Heart left ventricle (tissue), 13 donors: ENCODE measurements at regions not wholly inside any gene's neighbourhood (a gene's known extent, or its start where the extent isn't known, plus 50 kb on each side); places are given as distances from the start of the nearest gene placed in this dataset.

Experiments used
- POLR2A ChIP-seq, 2 donors: fragments of 450-650 bp; IDR thresholded peaks; one replicate each; pipeline ENCODE4 v1.6.1; 2017; ENCODE audit warnings: antibody characterized with exemption in 2 of 2, mild to moderate bottlenecking in 2 of 2, moderate library complexity in 2 of 2
- TF ChIP-seq, protein P1 (sequence below), 12 donors: fragments of 200-600 bp; sonication (generic) in 4 of 12; IDR thresholded peaks; one replicate each; pipeline versions ENCODE4 v1.5.0 to v1.8.0; 2018 to 2022; ENCODE audit warnings: antibody characterized with exemption in 12 of 12, mild to moderate bottlenecking in 5 of 12
- donor health status: ischemic (EF 13 %, LVEDD 7.1; RV severe dilation, severe dysfunction).
- donor health status: DM: no; HTN: yes; CAD: no.
- donor health status: DM: no; HTN: no; CAD: no.
- donor health status: ischemic (EF 25% LVEDD 6.9; RV normal size, moderate dysfunction).
- donor health status: ischemic (EF 25% LVEDD 5.7; RV mildly dilated, moderate dysfunction).
- donor health status: ischemic (EF 35%, LVEDD 5.7; RV mildly dilated, moderate dysfunction).
- donor health status: nonischemic (EF 11% LVEDD 7.7; RV severe dilation, severe dysfunction).
- donor health status: DM: yes; HTN: yes; CAD: no.
- donor health status: PGD.
- donor health status: ischemic (EF 29% LVEDD 5.4; RV normal size, mild dysfunction).
- donor health status: nonischemic (EF 23%, LVEDD 6.1; RV moderate dilation, normal function).

DNA sequence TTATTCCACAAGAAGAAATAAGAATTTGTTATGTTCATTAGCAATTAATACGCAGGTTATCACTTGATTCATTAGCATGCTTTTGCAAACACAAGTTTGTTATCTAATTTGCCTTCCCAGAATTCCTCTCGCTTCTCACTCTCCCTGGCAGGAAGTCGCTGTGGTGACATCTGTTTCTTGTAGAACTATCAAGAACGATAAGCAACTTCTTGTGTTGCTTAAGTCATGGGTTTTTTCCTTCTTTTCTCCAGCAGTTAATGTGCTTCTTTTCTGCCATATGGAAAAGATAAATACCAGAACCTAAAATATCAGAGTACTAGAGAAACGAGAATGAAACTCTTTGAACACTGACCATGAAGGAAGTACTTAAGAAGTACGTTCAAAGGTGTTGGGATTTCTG lies 99.8 kb upstream of the CHMP2B start:
- no peak for TF ChIP-seq POLR2A (IDR thresholded peaks at IDR 0.05)
- TF ChIP-seq, protein P1, sequence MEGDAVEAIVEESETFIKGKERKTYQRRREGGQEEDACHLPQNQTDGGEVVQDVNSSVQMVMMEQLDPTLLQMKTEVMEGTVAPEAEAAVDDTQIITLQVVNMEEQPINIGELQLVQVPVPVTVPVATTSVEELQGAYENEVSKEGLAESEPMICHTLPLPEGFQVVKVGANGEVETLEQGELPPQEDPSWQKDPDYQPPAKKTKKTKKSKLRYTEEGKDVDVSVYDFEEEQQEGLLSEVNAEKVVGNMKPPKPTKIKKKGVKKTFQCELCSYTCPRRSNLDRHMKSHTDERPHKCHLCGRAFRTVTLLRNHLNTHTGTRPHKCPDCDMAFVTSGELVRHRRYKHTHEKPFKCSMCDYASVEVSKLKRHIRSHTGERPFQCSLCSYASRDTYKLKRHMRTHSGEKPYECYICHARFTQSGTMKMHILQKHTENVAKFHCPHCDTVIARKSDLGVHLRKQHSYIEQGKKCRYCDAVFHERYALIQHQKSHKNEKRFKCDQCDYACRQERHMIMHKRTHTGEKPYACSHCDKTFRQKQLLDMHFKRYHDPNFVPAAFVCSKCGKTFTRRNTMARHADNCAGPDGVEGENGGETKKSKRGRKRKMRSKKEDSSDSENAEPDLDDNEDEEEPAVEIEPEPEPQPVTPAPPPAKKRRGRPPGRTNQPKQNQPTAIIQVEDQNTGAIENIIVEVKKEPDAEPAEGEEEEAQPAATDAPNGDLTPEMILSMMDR (IDR thresholded peaks at IDR 0.05): no peak
